ENCODE measurements at regions not wholly inside any gene's neighbourhood (a gene's known extent, or its start where the extent isn't known, plus 50 kb on each side); places are given as distances from the start of the nearest gene placed in this dataset.

GRCh38 chrX:30010471-30010870, 204.9 kb upstream of the MAGEB2 start:
- TF ChIP-seq, protein P1, sequence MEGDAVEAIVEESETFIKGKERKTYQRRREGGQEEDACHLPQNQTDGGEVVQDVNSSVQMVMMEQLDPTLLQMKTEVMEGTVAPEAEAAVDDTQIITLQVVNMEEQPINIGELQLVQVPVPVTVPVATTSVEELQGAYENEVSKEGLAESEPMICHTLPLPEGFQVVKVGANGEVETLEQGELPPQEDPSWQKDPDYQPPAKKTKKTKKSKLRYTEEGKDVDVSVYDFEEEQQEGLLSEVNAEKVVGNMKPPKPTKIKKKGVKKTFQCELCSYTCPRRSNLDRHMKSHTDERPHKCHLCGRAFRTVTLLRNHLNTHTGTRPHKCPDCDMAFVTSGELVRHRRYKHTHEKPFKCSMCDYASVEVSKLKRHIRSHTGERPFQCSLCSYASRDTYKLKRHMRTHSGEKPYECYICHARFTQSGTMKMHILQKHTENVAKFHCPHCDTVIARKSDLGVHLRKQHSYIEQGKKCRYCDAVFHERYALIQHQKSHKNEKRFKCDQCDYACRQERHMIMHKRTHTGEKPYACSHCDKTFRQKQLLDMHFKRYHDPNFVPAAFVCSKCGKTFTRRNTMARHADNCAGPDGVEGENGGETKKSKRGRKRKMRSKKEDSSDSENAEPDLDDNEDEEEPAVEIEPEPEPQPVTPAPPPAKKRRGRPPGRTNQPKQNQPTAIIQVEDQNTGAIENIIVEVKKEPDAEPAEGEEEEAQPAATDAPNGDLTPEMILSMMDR (IDR thresholded peaks at IDR 0.05) = no peak
- TF ChIP-seq TAF1 (IDR thresholded peaks at IDR 0.05; ENCODE audit: borderline replicate concordance, low read depth, low read length) (no peak), EZH2phosphoT487 (IDR thresholded peaks at IDR 0.05; ENCODE audit: borderline replicate concordance, low read depth) (no peak), SMC3 (IDR thresholded peaks at IDR 0.05; ENCODE audit: low read depth, low read length) (no peak), NRF1 (IDR thresholded peaks at IDR 0.05; ENCODE audit: low read depth, low read length) (no peak), MXI1 (IDR thresholded peaks at IDR 0.05; ENCODE audit: low read depth, low read length) (no peak), GABPA (IDR thresholded peaks at IDR 0.05; ENCODE audit: low read depth) (no peak), YY1 (IDR thresholded peaks at IDR 0.05; ENCODE audit: low read depth) (no peak), FOXM1 (IDR thresholded peaks at IDR 0.05; ENCODE audit: low read depth) (no peak), JUND (IDR thresholded peaks at IDR 0.05) (no peak)
- TF ChIP-seq, protein P2, sequence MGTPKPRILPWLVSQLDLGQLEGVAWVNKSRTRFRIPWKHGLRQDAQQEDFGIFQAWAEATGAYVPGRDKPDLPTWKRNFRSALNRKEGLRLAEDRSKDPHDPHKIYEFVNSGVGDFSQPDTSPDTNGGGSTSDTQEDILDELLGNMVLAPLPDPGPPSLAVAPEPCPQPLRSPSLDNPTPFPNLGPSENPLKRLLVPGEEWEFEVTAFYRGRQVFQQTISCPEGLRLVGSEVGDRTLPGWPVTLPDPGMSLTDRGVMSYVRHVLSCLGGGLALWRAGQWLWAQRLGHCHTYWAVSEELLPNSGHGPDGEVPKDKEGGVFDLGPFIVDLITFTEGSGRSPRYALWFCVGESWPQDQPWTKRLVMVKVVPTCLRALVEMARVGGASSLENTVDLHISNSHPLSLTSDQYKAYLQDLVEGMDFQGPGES (IDR thresholded peaks at IDR 0.05; ENCODE audit: low read depth, low read length) = no peak
- TF ChIP-seq, protein P3, sequence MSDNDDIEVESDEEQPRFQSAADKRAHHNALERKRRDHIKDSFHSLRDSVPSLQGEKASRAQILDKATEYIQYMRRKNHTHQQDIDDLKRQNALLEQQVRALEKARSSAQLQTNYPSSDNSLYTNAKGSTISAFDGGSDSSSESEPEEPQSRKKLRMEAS (IDR thresholded peaks at IDR 0.05; ENCODE audit: low read depth) = no peak
- TF ChIP-seq, protein P4, sequence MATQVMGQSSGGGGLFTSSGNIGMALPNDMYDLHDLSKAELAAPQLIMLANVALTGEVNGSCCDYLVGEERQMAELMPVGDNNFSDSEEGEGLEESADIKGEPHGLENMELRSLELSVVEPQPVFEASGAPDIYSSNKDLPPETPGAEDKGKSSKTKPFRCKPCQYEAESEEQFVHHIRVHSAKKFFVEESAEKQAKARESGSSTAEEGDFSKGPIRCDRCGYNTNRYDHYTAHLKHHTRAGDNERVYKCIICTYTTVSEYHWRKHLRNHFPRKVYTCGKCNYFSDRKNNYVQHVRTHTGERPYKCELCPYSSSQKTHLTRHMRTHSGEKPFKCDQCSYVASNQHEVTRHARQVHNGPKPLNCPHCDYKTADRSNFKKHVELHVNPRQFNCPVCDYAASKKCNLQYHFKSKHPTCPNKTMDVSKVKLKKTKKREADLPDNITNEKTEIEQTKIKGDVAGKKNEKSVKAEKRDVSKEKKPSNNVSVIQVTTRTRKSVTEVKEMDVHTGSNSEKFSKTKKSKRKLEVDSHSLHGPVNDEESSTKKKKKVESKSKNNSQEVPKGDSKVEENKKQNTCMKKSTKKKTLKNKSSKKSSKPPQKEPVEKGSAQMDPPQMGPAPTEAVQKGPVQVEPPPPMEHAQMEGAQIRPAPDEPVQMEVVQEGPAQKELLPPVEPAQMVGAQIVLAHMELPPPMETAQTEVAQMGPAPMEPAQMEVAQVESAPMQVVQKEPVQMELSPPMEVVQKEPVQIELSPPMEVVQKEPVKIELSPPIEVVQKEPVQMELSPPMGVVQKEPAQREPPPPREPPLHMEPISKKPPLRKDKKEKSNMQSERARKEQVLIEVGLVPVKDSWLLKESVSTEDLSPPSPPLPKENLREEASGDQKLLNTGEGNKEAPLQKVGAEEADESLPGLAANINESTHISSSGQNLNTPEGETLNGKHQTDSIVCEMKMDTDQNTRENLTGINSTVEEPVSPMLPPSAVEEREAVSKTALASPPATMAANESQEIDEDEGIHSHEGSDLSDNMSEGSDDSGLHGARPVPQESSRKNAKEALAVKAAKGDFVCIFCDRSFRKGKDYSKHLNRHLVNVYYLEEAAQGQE (IDR thresholded peaks at IDR 0.05; ENCODE audit: low read depth, low read length) = no peak

Measured in SK-N-SH (cell line).